GM23338 (cell line): ENCODE measurements at regions not wholly inside any gene's neighbourhood (a gene's known extent, or its start where the extent isn't known, plus 50 kb on each side); places are given as distances from the start of the nearest gene placed in this dataset.

Source experiments
- ATAC-seq: fragments of 200-7000 bp; cut with Tn5 transposase; 3 replicates; pipeline ENCODE4 v1.9.1; 2020
- DNase-seq: peaks from one replicate; pipeline ENCODE4 v3.0.0-alpha.2; 2015; ENCODE audit warnings: low spot score
- H2AFZ ChIP-seq: fragments of 200-600 bp; sonication (generic); 2 replicates; pipeline ENCODE4 v1.8.0; 2016; ENCODE audit warnings: antibody characterized with exemption, mild to moderate bottlenecking, moderate library complexity
- H3F3A ChIP-seq: fragments of 200-600 bp; sonication (generic); replicated peaks from 2 replicates; pipeline ENCODE4 v1.8.0; 2017; ENCODE audit warnings: antibody characterized with exemption, mixed run types, low read depth
- H3K27ac ChIP-seq: fragments of 200-600 bp; sonication (generic); 2 replicates; pipeline ENCODE4 v1.6.1; 2016; ENCODE audit warnings: low read depth
- H3K27me3 ChIP-seq: fragments of 200-600 bp; sonication (generic); 2 replicates; pipeline ENCODE4 v1.8.0; 2016; ENCODE audit warnings: mild to moderate bottlenecking, mixed run types, moderate library complexity; ENCODE audit not compliant: insufficient read depth
- H3K36me3 ChIP-seq: fragments of 200-600 bp; sonication (generic); 2 replicates; pipeline ENCODE4 v1.8.0; 2016; ENCODE audit warnings: mild to moderate bottlenecking; ENCODE audit not compliant: insufficient read depth
- H3K4me1 ChIP-seq: fragments of 200-600 bp; sonication (generic); 2 replicates; pipeline ENCODE4 v1.8.0; 2016; ENCODE audit warnings: mild to moderate bottlenecking, moderate library complexity; ENCODE audit not compliant: insufficient read depth
- H3K4me2 ChIP-seq: fragments of 200-600 bp; sonication (generic); 2 replicates; pipeline ENCODE4 v1.7.1; 2017; ENCODE audit warnings: mixed run types
- H3K4me3 ChIP-seq: fragments of 200-600 bp; sonication (generic); 2 replicates; pipeline ENCODE4 v1.6.1; 2016; ENCODE audit warnings: mixed run types
- H3K79me2 ChIP-seq: fragments of 200-600 bp; sonication (generic); replicated peaks from 2 replicates; pipeline ENCODE4 v1.8.0; 2017; ENCODE audit warnings: mild to moderate bottlenecking; ENCODE audit not compliant: insufficient read depth
- H3K9me2 ChIP-seq: fragments of 200-600 bp; sonication (generic); 2 replicates; pipeline ENCODE4 v1.8.0; 2017; ENCODE audit not compliant: insufficient read depth
- H4K20me1 ChIP-seq: fragments of 200-600 bp; sonication (generic); replicated peaks from 2 replicates; pipeline ENCODE4 v1.8.0; 2017; ENCODE audit warnings: mild to moderate bottlenecking; ENCODE audit not compliant: insufficient read depth
- H3K27ac Mint-ChIP-seq: 2 replicates; pipeline ENCODE4 v1.8.0; 2020; ENCODE audit warnings: inconsistent platforms, mild to moderate bottlenecking, moderate library complexity, mixed read lengths
- H3K27me3 Mint-ChIP-seq: 3 replicates; pipeline ENCODE4 v1.8.0; 2022; ENCODE audit warnings: low read depth, mild to moderate bottlenecking, moderate library complexity, mixed read lengths, inconsistent platforms; ENCODE audit not compliant: insufficient read depth, poor library complexity
- H3K36me3 Mint-ChIP-seq: 3 replicates; pipeline ENCODE4 v1.8.0; 2021; ENCODE audit warnings: low read depth, mild to moderate bottlenecking, inconsistent platforms, moderate library complexity, mixed read lengths
- H3K4me1 Mint-ChIP-seq: 3 replicates; pipeline ENCODE4 v1.8.0; 2020; ENCODE audit warnings: mild to moderate bottlenecking, inconsistent platforms, mixed read lengths
- H3K4me3 Mint-ChIP-seq: 3 replicates; pipeline ENCODE4 v1.8.0; 2021; ENCODE audit warnings: moderate library complexity, mild to moderate bottlenecking, inconsistent platforms, mixed read lengths
- H3K9me3 Mint-ChIP-seq: 3 replicates; pipeline ENCODE4 v1.8.0; 2020; ENCODE audit warnings: moderate library complexity, mild to moderate bottlenecking, inconsistent platforms, mixed read lengths
- ETS1 ChIP-seq: IDR thresholded peaks from 2 replicates; pipeline ENCODE4 v1.6.1; 2016; ENCODE audit warnings: antibody characterized with exemption
- EZH2 ChIP-seq: fragments of 200-600 bp; sonication (generic); IDR thresholded peaks from one replicate; pipeline ENCODE4 v1.8.0; 2017; ENCODE audit warnings: antibody characterized with exemption, mild to moderate bottlenecking, low read depth; ENCODE audit not compliant: unreplicated experiment
- POLR2AphosphoS5 ChIP-seq: IDR thresholded peaks from 2 replicates; pipeline ENCODE4 v1.6.1; 2016; ENCODE audit warnings: antibody characterized with exemption, low read depth
- ZNF331 ChIP-seq: fragments of 250-450 bp; sonication (Bioruptor Pico); IDR thresholded peaks from 2 replicates; pipeline ENCODE4 v1.5.0; 2020; ENCODE audit warnings: low read depth, mild to moderate bottlenecking, moderate library complexity
- ZNF462 ChIP-seq: fragments of 250-450 bp; sonication (Bioruptor Pico); IDR thresholded peaks from 2 replicates; pipeline ENCODE4 v1.5.0; 2020; ENCODE audit warnings: mild to moderate bottlenecking, moderate library complexity

DNA sequence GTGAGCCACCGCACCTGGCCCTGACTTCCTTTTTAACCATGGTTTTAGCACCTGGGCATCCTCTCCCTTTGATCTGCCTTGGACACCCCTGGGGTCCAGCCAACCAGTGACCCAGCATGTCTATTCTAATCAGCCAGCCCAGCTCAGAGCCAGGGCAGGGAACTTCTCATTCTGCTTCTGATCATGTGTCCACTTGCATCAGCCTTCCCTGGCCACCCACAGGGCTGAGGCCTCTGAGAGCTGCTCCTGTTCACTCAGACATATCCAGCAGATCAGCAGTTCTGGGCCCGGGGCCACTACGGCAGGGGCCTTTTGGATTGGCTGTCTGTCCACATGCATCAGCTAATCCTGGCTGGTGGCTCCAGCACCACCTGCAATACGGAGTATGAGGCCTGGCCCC lies 117.9 kb upstream of the MAP1LC3B2 start (continued):
- TF ChIP-seq ZNF462 (CRISPR knock-in tag) (no peak), ZNF331 (CRISPR knock-in tag) (no peak), ETS1 (no peak), POLR2AphosphoS5 (no peak)

- Histone ChIP-seq H3K36me3 (no peaks in the 10 kb centered on the region), H3K4me3 (no peak overlapping the region), H3K4me2 (no peak overlapping the region), H3K27me3 (no peaks in the 10 kb centered on the region), H3K79me2 (no peaks in the 10 kb centered on the region), H4K20me1 (no peaks in the 10 kb centered on the region), H2AFZ (no peak overlapping the region), H3K9me2 (no peaks in the 10 kb centered on the region), H3K27ac (no peak overlapping the region), H3K4me1 (no peaks in the 10 kb centered on the region), H3F3A (no peaks in the 10 kb centered on the region)
- Mint-ChIP-seq H3K36me3 (no peaks in the 10 kb centered on the region), H3K27me3 (peaks cover 9% of the 10 kb centered on the region), H3K4me1 (peaks cover 5% of the 10 kb centered on the region), H3K9me3 (no peaks in the 10 kb centered on the region), H3K27ac (no peak overlapping the region), H3K4me3 (no peak overlapping the region)
- no peak for ATAC-seq
- no peak for DNase-seq
- TF ChIP-seq EZH2: no peak
- no peak for TF ChIP-seq ZNF462 (CRISPR knock-in tag)
- TF ChIP-seq ETS1: no peak
Measured at GRCh38 chr12:116442304-116442703, 116.9 kb upstream of the MAP1LC3B2 start.
